ENCODE measurements at regions not wholly inside any gene's neighbourhood (a gene's known extent, or its start where the extent isn't known, plus 50 kb on each side); places are given as distances from the start of the nearest gene placed in this dataset.
"Not testable (repeated sequence)": the region's sequence is repeated elsewhere in the genome, so short reads cannot be mapped to it uniquely, and the experiment has no call there.

- TF ChIP-seq POLR2A, CTCF (IDR thresholded peaks at IDR 0.05): not testable (repeated sequence)
Measured at GRCh38 chr6:58351619-58352018, 1034.2 kb downstream of the PRIM2 start.

All from vagina (tissue), 2 donors.